H1 (cell line): ENCODE measurements at regions not wholly inside any gene's neighbourhood (a gene's known extent, or its start where the extent isn't known, plus 50 kb on each side); places are given as distances from the start of the nearest gene placed in this dataset.

Experiments
- CTCF ChIA-PET: fragments of 300-600 bp; sonication (Branson Sonifier 250); formaldehyde crosslinking; loops from one replicate; lab custom pipeline; 2021; ENCODE audit not compliant: partially characterized antibody; lab: Charles Lee
- POLR2A ChIA-PET: fragments of 300-600 bp; sonication (Branson Sonifier 250); formaldehyde crosslinking; loops from one replicate; lab custom pipeline; 2021; ENCODE audit warnings: inconsistent platforms; ENCODE audit not compliant: partially characterized antibody; lab: Charles Lee
- DNase-seq, 2 experiments: peaks; one replicate each; pipeline versions ENCODE4 v3.0.0 to v3.0.0-alpha.2; 2010 to 2022; ENCODE audit warnings: low spot score in 2 of 2, low read depth in 1 of 2, mixed read lengths in 1 of 2
- FAIRE-seq: peaks from 2 replicates; lab custom pipeline; 2011; peaks lifted over from hg19 to GRCh38; lab: Jason Lieb, UNC
- H2AFZ ChIP-seq: 2 replicates; pipeline ENCODE4 v1.8.1; 2012; ENCODE audit warnings: low read length, inconsistent platforms
- H2AK5ac ChIP-seq: 2 replicates; pipeline ENCODE4 v1.6.1; 2013; ENCODE audit warnings: low read depth, low read length
- H2BK120ac ChIP-seq: replicated peaks from 2 replicates; pipeline ENCODE3; 2013; ENCODE audit warnings: low read depth, low read length, inconsistent platforms
- H2BK12ac ChIP-seq: 2 replicates; pipeline ENCODE4 v1.6.1; 2013; ENCODE audit warnings: low read depth, low read length
- H2BK15ac ChIP-seq: 2 replicates; pipeline ENCODE4 v1.6.1; 2013; ENCODE audit warnings: low read length
- H2BK20ac ChIP-seq: 2 replicates; pipeline ENCODE4 v1.6.1; 2013; ENCODE audit warnings: low read length
- H2BK5ac ChIP-seq: 2 replicates; pipeline ENCODE4 v1.6.1; 2013; ENCODE audit warnings: low read depth, low read length
- H3K14ac ChIP-seq: 2 replicates; pipeline ENCODE4 v1.6.1; 2013; ENCODE audit warnings: inconsistent platforms; ENCODE audit not compliant: insufficient read length
- H3K18ac ChIP-seq: 2 replicates; pipeline ENCODE4 v1.6.1; 2013; ENCODE audit warnings: low read length; ENCODE audit errors: extremely low read depth
- H3K23ac ChIP-seq: 2 replicates; pipeline ENCODE4 v1.6.1; 2013; ENCODE audit warnings: inconsistent platforms; ENCODE audit not compliant: insufficient read length
- H3K23me2 ChIP-seq: 2 replicates; pipeline ENCODE4 v1.6.1; 2013; ENCODE audit warnings: low read depth, low read length
- H3K27ac ChIP-seq: 2 replicates; pipeline ENCODE4 v1.6.1; 2011; ENCODE audit warnings: low read depth, low read length, inconsistent platforms
- H3K27me3 ChIP-seq, 4 experiments: replicated peaks in 1 of 4; 1 replicate in 1 of 4; 2 replicates in 3 of 4; pipeline versions ENCODE4 v1.6.1 to v1.8.1; 2011 to 2013; ENCODE audit warnings: low read length in 3 of 4, mild to moderate bottlenecking in 3 of 4, inconsistent platforms in 2 of 4, mixed read lengths in 2 of 4, moderate library complexity in 1 of 4; ENCODE audit not compliant: control insufficient read depth in 3 of 4, insufficient read depth in 3 of 4; ENCODE audit errors: extremely low read depth in 1 of 4
- H3K36me3 ChIP-seq, 4 experiments: 2 replicates each; pipeline versions ENCODE4 v1.6.1 to v1.8.1; 2011 to 2013; ENCODE audit warnings: mild to moderate bottlenecking in 4 of 4, low read length in 3 of 4, moderate library complexity in 2 of 4, control low read depth in 1 of 4, inconsistent platforms in 1 of 4; ENCODE audit not compliant: insufficient read depth in 4 of 4, control insufficient read depth in 2 of 4
- H3K4ac ChIP-seq: replicated peaks from 2 replicates; pipeline ENCODE3; 2013; ENCODE audit warnings: low read length, low read depth, mixed read lengths, inconsistent platforms; ENCODE audit not compliant: insufficient read length
- H3K4me1 ChIP-seq, 4 experiments: replicated peaks in 1 of 4; 1 replicate in 1 of 4; 2 replicates in 3 of 4; pipeline versions ENCODE4 v1.6.1 to v1.8.1; 2011 to 2013; ENCODE audit warnings: low read length in 3 of 4, inconsistent platforms in 2 of 4, mixed read lengths in 1 of 4; ENCODE audit not compliant: insufficient read depth in 4 of 4, control insufficient read depth in 3 of 4
- H3K4me2 ChIP-seq, 2 experiments: 2 replicates each; pipeline versions ENCODE4 v1.6.1 to v1.8.1; 2011 to 2013; ENCODE audit warnings: low read depth in 2 of 2, low read length in 2 of 2, control low read depth in 1 of 2, inconsistent platforms in 1 of 2, mild to moderate bottlenecking in 1 of 2; ENCODE audit not compliant: insufficient read depth in 1 of 2
- H3K4me3 ChIP-seq, 4 experiments: fragments of 200-600, 300-600 bp in 1 of 4; sonication (generic), shearing (Covaris generic), sonication (Bioruptor Twin) in 1 of 4; 2 replicates each; pipeline versions ENCODE4 v1.5.1 to v1.8.1; 2011 to 2016; ENCODE audit warnings: low read length in 4 of 4, low read depth in 3 of 4, control low read depth in 2 of 4, inconsistent platforms in 2 of 4, mild to moderate bottlenecking in 2 of 4, mixed read lengths in 1 of 4, moderate library complexity in 1 of 4; ENCODE audit not compliant: insufficient read depth in 2 of 4; ENCODE audit errors: extremely low read depth in 1 of 4
- H3K56ac ChIP-seq: replicated peaks from 2 replicates; pipeline ENCODE3; 2013; ENCODE audit warnings: low read depth, mild to moderate bottlenecking, mixed read lengths, low read length, inconsistent platforms; ENCODE audit not compliant: insufficient read length
- H3K79me1 ChIP-seq: 2 replicates; pipeline ENCODE4 v1.6.1; 2013; ENCODE audit warnings: low read depth, low read length, control low read depth
- H3K79me2 ChIP-seq, 2 experiments: 2 replicates each; pipeline versions ENCODE4 v1.6.1 to v1.8.1; 2012 to 2013; ENCODE audit warnings: low read length in 2 of 2, mild to moderate bottlenecking in 2 of 2, inconsistent platforms in 1 of 2; ENCODE audit not compliant: insufficient read depth in 2 of 2, control insufficient read depth in 1 of 2
- H3K9ac ChIP-seq, 4 experiments: replicated peaks in 1 of 4; 1 replicate in 1 of 4; 2 replicates in 3 of 4; pipeline versions ENCODE4 v1.6.1 to v1.8.1; 2011 to 2013; ENCODE audit warnings: low read depth in 3 of 4, low read length in 3 of 4, control low read depth in 2 of 4, mild to moderate bottlenecking in 2 of 4, moderate library complexity in 2 of 4, inconsistent platforms in 1 of 4; ENCODE audit errors: extremely low read depth in 1 of 4
- H3K9me3 ChIP-seq, 2 experiments: 2 replicates each; pipeline versions ENCODE4 v1.6.1 to v1.8.1; 2012 to 2013; ENCODE audit warnings: mild to moderate bottlenecking in 2 of 2, moderate library complexity in 2 of 2, control low read depth in 1 of 2, inconsistent platforms in 1 of 2, low read depth in 1 of 2, low read length in 1 of 2, mixed read lengths in 1 of 2; ENCODE audit not compliant: insufficient read depth in 2 of 2
- H4K20me1 ChIP-seq, 2 experiments: replicated peaks in 1 of 2; 2 replicates each; pipeline versions ENCODE3 to v1.8.1; 2011 to 2013; ENCODE audit warnings: inconsistent platforms in 2 of 2, low read length in 2 of 2, mild to moderate bottlenecking in 1 of 2; ENCODE audit not compliant: insufficient read depth in 2 of 2, control insufficient read depth in 1 of 2
- H4K5ac ChIP-seq: 2 replicates; pipeline ENCODE4 v1.6.1; 2013; ENCODE audit warnings: low read length, low read depth, mixed read lengths, inconsistent platforms; ENCODE audit not compliant: insufficient read length
- H4K8ac ChIP-seq: 2 replicates; pipeline ENCODE4 v1.8.0; 2013; ENCODE audit warnings: mild to moderate bottlenecking, moderate library complexity, low read length, inconsistent platforms; ENCODE audit not compliant: insufficient read depth; ENCODE audit errors: extremely low read depth
- H4K91ac ChIP-seq: replicated peaks from 2 replicates; pipeline ENCODE3; 2013; ENCODE audit warnings: low read length, mixed read lengths, inconsistent platforms; ENCODE audit not compliant: insufficient read length
- CHD2 ChIP-seq: IDR thresholded peaks from 2 replicates; pipeline ENCODE4 v1.6.1; 2012; ENCODE audit warnings: low read length, improper control_type of control experiment
- MAFK ChIP-seq: IDR thresholded peaks from 2 replicates; pipeline ENCODE4 v1.6.1; 2012; ENCODE audit warnings: low read depth, mild to moderate bottlenecking, improper control_type of control experiment, low read length
- RAD21 ChIP-seq, 2 experiments: IDR thresholded peaks in 1 of 2; conservative IDR thresholded peaks in 1 of 2; 2 replicates each; pipeline ENCODE4 v1.6.1; 2011; ENCODE audit warnings: low read depth in 2 of 2, low read length in 2 of 2, improper control_type of control experiment in 1 of 2, inconsistent platforms in 1 of 2, mild to moderate bottlenecking in 1 of 2, moderate library complexity in 1 of 2
- SP4 ChIP-seq: IDR thresholded peaks from 2 replicates; pipeline ENCODE4 v1.6.1; 2012; ENCODE audit warnings: low read length, inconsistent platforms
- SUZ12 ChIP-seq: fragments of 200-600 bp; sonication (generic); IDR thresholded peaks from 2 replicates; pipeline ENCODE4 v1.6.1; 2012; ENCODE audit warnings: mild to moderate bottlenecking, inconsistent platforms, low read length, moderate library complexity, mixed read lengths
- WGBS, 2 experiments: shearing (Covaris generic) in 1 of 2; methylation state at CpG; one replicate each; pipeline versions ENCODE4 v1.1.6 to v1.1.7; 2013 to 2015; ENCODE audit warnings: low lambda C conversion rate in 2 of 2, mixed read lengths in 2 of 2, inconsistent platforms in 1 of 2, low coverage in 1 of 2, missing lambda C conversion rate in 1 of 2; ENCODE audit not compliant: insufficient replicate concordance in 2 of 2, insufficient coverage in 1 of 2, insufficient read length in 1 of 2; ENCODE audit errors: extremely low coverage in 1 of 2, missing lambda C conversion rate in 1 of 2; 5-methylcytosine and 5-hydroxymethylcytosine counted together

DNA sequence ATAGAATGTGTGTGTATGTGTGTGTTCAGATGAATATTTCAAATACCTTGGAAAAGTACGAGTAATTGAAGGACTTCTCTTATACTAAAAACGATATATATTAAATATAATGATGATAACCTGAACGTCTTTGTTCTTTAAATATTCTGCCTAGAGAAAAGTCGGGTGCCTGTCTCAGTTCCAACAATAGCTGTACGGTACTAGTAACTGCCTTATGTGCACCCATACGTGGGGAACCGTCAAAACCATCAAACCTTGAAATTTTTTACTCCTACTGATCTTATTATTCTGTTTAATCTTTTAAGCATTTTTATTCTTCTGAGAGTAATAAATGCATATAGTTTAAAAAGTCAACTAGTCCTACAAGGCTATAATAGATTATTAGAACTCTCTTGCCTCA, 1045.7 kb downstream of the C4orf33 start:
- Histone ChIP-seq H3K9me3 (no peaks in the 10 kb centered on the region), H3K4me2 (no peak overlapping the region), H2BK20ac (no peak overlapping the region), H3K27me3 (no peaks in the 10 kb centered on the region), H3K4me1 (no peaks in the 10 kb centered on the region), H2BK12ac (no peak overlapping the region), H4K8ac (no peak overlapping the region), H3K23ac (no peak overlapping the region), H2AFZ (no peak overlapping the region), H2AK5ac (no peak overlapping the region), H2BK120ac (no peak overlapping the region), H4K20me1 (no peaks in the 10 kb centered on the region), H3K79me1 (no peaks in the 10 kb centered on the region), H3K27ac (no peak overlapping the region), H4K5ac (no peak overlapping the region), H3K79me2 (no peaks in the 10 kb centered on the region), H3K4ac (no peak overlapping the region), H3K36me3 (no peaks in the 10 kb centered on the region), H3K4me3 (no peak overlapping the region), H3K23me2 (no peaks in the 10 kb centered on the region), H3K18ac (no peak overlapping the region), H4K91ac (no peak overlapping the region), H2BK5ac (no peak overlapping the region), H3K9ac (no peak overlapping the region), H3K56ac (no peak overlapping the region), H2BK15ac (no peak overlapping the region), H3K14ac (no peak overlapping the region)
- WGBS, 2 experiments, result 79% methylated on average over 7 of the region's 7 CpGs; no CpG with 5 or more reads in 1 of the 2 experiments
- CTCF ChIA-PET, result no interaction called here
- POLR2A ChIA-PET, result interaction anchor here (1.1 kb wide), 1 partner anchor 12 kb away, joined by 3 read pairs; no protein-coding TSS in a partner anchor
- no peak for DNase-seq
- FAIRE-seq, result no peak
- no peak for TF ChIP-seq SP4
- no peak for TF ChIP-seq SUZ12
- no peak for TF ChIP-seq CHD2
- TF ChIP-seq RAD21 (IDR thresholded peaks at IDR 0.05 in 1 of 2, conservative IDR thresholded peaks at IDR 0.05 in 1 of 2; ENCODE audit: low read depth in 2 of 2, low read length in 2 of 2), result no peak
- TF ChIP-seq MAFK, result no peak
